ENCODE measurements at regions not wholly inside any gene's neighbourhood (a gene's known extent, or its start where the extent isn't known, plus 50 kb on each side); places are given as distances from the start of the nearest gene placed in this dataset.
"Not testable (repeated sequence)": the region's sequence is repeated elsewhere in the genome, so short reads cannot be mapped to it uniquely, and the experiment has no call there.

GRCh38 chr11:27219487-27220039, 143.5 kb downstream of the CCDC34 start:
- not testable (repeated sequence) for TF ChIP-seq POLR2AphosphoS5, POLR2A, TAF1 (IDR thresholded peaks at IDR 0.05; ENCODE audit: low read depth, low read length)

All from GM12891 (cell line).